ENCODE measurements at regions not wholly inside any gene's neighbourhood (a gene's known extent, or its start where the extent isn't known, plus 50 kb on each side); places are given as distances from the start of the nearest gene placed in this dataset.
A peak's percentile ranks its signal among the peaks of the same experiment; 100 is the strongest.

DNA sequence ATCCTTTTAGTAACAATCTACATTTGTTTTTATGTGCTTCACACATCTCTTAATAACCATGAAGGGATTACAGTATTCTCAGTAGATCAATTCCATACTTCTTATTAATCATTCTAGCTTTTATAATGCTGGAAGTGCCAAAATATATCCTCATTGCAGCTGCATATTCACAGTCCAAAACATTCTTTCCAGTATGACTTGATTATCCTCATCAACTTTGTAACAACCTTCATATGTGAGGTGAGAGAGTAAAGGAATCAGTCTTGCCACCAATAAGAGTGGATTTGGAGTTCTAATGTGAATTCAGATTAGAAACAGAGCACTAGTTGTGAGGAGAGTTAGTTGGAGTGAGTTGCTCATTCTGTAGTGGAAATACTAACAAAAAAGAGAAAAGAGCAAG, 208.0 kb upstream of the SPRY2 start:
- H3K4me3 ChIP-seq (ENCODE audit: control insufficient read depth, low read depth, low read length), result no peak overlapping the region
- no peak for DNase-seq (ENCODE audit: low read depth)
- TF ChIP-seq, protein P1, sequence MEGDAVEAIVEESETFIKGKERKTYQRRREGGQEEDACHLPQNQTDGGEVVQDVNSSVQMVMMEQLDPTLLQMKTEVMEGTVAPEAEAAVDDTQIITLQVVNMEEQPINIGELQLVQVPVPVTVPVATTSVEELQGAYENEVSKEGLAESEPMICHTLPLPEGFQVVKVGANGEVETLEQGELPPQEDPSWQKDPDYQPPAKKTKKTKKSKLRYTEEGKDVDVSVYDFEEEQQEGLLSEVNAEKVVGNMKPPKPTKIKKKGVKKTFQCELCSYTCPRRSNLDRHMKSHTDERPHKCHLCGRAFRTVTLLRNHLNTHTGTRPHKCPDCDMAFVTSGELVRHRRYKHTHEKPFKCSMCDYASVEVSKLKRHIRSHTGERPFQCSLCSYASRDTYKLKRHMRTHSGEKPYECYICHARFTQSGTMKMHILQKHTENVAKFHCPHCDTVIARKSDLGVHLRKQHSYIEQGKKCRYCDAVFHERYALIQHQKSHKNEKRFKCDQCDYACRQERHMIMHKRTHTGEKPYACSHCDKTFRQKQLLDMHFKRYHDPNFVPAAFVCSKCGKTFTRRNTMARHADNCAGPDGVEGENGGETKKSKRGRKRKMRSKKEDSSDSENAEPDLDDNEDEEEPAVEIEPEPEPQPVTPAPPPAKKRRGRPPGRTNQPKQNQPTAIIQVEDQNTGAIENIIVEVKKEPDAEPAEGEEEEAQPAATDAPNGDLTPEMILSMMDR (conservative IDR thresholded peaks at IDR 0.05; ENCODE audit: control insufficient read depth, insufficient read depth, low read depth, low read length), result no peak

DNA sequence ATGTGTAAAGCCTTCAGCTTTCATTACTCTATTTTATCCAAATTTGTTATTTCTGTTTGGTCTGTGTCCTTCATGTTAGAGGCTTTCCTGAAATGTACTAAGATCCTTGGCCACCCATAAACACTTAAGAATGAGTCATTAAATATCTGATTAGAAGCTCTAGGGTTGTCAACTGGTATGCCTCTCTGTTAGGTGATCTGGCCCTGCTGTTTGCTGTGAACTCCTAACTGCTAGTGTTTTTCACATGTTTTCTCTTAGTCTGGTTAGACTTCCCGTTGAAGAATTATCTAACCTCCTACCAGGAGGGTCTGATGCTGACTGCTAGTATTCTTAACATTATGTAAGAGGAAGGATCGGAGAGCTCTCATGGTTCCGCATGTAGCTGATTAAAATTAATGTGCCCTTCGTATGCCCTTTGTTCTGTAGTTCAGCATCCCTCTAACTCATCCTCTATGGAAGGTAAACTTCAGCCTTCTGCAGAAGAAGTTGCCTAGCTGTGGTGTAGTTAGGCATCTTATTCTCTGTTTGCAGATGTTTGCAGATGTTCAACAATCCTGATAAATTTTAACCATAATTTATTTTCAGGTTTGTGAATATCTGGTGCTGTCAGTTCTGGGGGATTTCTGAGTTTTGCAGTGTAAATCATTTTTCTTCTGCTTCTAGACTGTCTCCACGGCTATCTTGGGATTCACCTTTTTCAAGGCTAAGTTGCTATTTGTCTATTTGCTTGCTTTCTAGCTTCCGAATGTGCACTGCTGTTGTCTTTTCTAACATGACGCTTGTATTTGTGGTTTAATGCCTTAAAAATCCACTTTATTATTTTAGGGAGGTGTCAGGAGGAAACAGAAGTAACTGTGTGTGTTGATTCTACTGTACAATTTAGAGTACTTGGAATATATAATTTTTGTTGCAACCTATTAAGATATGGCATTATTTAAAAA, 207.2 kb upstream of the SPRY2 start:
- TF ChIP-seq, protein P1 (conservative IDR thresholded peaks at IDR 0.05; ENCODE audit: control insufficient read depth, insufficient read depth, low read depth, low read length), result no peak
- H3K4me3 ChIP-seq (ENCODE audit: control insufficient read depth, low read depth, low read length), result no peak overlapping the region
- peak; percentile 35 for DNase-seq (ENCODE audit: low read depth)

DNA sequence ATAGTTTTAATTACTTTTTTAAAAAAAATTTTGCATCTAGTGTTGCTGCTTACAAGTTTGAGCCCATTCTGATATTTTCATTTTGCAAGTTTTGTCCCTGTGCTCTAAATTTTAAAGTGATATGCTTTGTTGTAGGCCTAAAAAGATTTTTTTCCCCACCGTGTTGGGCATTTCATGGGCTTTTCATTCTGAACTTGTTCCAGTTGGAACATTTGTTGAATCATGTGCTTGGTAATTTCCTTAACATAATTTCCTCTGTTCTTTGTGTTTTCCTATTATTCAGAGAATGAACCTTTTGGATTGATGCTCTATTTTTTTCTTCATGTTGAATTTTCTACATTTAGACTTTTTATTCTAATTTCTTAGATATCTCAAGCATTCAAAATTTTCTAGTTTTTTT, 206.4 kb upstream of the SPRY2 start:
- no peak for DNase-seq (ENCODE audit: low read depth)
- TF ChIP-seq, protein P1 (conservative IDR thresholded peaks at IDR 0.05; ENCODE audit: control insufficient read depth, insufficient read depth, low read depth, low read length), result no peak
- no peak overlapping the region for H3K4me3 ChIP-seq (ENCODE audit: control insufficient read depth, low read depth, low read length)

DNA sequence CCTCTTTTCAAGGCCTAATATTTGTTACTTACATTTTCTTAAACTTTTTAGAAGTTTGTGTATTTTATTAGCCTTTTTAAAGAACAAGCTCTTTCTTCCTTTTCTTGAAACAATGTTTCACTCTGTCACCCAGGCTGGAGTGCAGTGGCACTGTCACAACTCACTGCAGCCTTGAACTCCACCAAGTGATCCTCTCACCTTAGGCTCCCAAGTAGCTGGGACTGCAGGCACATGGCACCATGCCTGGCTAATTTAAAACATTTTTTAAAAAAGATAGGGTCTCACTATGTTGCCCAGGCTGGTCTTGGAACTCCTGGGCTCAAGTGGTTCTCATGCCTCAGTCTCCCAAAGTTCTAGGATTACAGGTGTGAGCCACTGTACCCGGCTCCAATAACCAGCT, 192.2 kb upstream of the SPRY2 start:
- TF ChIP-seq, protein P1 (conservative IDR thresholded peaks at IDR 0.05; ENCODE audit: control insufficient read depth, insufficient read depth, low read depth, low read length), result no peak
- H3K4me3 ChIP-seq (ENCODE audit: control insufficient read depth, low read depth, low read length), result no peak overlapping the region
- DNase-seq (ENCODE audit: low read depth), result no peak

DNA sequence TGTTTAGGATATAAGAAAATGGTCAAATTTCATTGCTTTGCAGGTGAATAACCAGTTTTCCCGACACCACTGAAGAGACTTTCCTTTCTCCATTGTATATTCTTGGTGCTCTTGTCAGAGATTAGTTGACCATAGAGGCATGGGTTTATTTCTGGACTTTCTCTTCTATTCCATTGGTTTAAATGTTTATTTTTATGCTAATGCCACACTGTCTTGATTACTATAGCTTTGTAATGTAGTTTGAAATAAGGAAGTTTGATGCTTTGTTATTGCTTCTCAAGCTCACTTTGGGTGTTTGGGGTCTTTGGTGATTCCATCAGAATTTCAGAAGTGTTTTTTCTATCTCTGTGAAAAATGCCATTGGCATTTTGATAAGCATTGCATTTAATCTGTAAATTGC, 190.0 kb upstream of the SPRY2 start:
- TF ChIP-seq, protein P1 (conservative IDR thresholded peaks at IDR 0.05; ENCODE audit: control insufficient read depth, insufficient read depth, low read depth, low read length), result no peak
- no peak overlapping the region for H3K4me3 ChIP-seq (ENCODE audit: control insufficient read depth, low read depth, low read length)
- DNase-seq (ENCODE audit: low read depth), result no peak

DNA sequence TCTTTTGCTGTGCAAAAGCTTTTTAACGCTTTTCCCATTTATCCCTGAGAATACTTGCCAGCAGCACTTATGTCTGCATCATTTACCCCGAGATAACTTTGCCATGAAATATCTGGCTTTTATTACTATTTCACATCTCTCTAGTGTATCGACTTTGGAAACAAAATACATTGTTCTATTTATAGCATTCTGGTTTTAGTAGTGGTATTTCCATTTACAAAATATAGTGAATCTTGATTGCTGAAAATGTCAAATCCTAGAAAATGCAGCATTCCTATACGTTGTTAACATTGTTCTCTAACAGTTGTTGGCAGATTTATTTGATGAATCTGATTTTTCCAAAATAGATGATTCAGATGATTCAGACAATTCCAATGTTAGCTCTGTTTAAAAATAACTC, 189.3 kb upstream of the SPRY2 start:
- H3K4me3 ChIP-seq (ENCODE audit: control insufficient read depth, low read depth, low read length), result no peak overlapping the region
- TF ChIP-seq, protein P1 (conservative IDR thresholded peaks at IDR 0.05; ENCODE audit: control insufficient read depth, insufficient read depth, low read depth, low read length), result no peak
- peak; percentile 38 for DNase-seq (ENCODE audit: low read depth)

Measured in fibroblast of mammary gland (primary cell).